HG02840 (cell line): ENCODE measurements at regions not wholly inside any gene's neighbourhood (a gene's known extent, or its start where the extent isn't known, plus 50 kb on each side); places are given as distances from the start of the nearest gene placed in this dataset.
"Not testable (repeated sequence)": the region's sequence is repeated elsewhere in the genome, so short reads cannot be mapped to it uniquely, and the experiment has no call there.

Experiments used
- ATAC-seq: cut with Tn5 transposase; IDR thresholded peaks from one replicate; pipeline ENCODE4 v1.9.1; 2021; ENCODE audit warnings: mild to moderate bottlenecking, moderate library complexity, moderate number of reproducible peaks; ENCODE audit not compliant: unreplicated experiment, low FRiP score

GRCh38 chr6:121678245-121678644 lies 242.8 kb downstream of the GJA1 start:
- ATAC-seq = no peak

GRCh38 chr6:121680058-121680457 lies 244.6 kb downstream of the GJA1 start:
- ATAC-seq = no peak

GRCh38 chr6:121682666-121683065 lies 247.2 kb downstream of the GJA1 start:
- no peak for ATAC-seq

- not testable (repeated sequence) for ATAC-seq
Measured at GRCh38 chr6:121685806-121686205, 250.4 kb downstream of the GJA1 start.

- ATAC-seq = no peak
Measured at GRCh38 chr6:121686611-121687023, 251.2 kb downstream of the GJA1 start.

GRCh38 chr6:121688974-121689373 lies 253.5 kb downstream of the GJA1 start:
- ATAC-seq = no peak

GRCh38 chr6:121691126-121691551 lies 255.7 kb downstream of the GJA1 start:
- no peak for ATAC-seq

GRCh38 chr6:121694389-121694788 lies 258.9 kb downstream of the GJA1 start:
- ATAC-seq = no peak

- ATAC-seq = no peak
Measured at GRCh38 chr6:121694801-121695251, 259.4 kb downstream of the GJA1 start.

GRCh38 chr6:121695329-121695728 lies 259.9 kb downstream of the GJA1 start:
- ATAC-seq = no peak

GRCh38 chr6:121697921-121698320 lies 262.5 kb downstream of the GJA1 start:
- no peak for ATAC-seq

- no peak for ATAC-seq
Measured at GRCh38 chr6:121698617-121699016, 263.2 kb downstream of the GJA1 start.

GRCh38 chr6:121703129-121703528 lies 267.7 kb downstream of the GJA1 start:
- not testable (repeated sequence) for ATAC-seq

- no peak for ATAC-seq
Measured at GRCh38 chr6:121711472-121711871, 276.0 kb downstream of the GJA1 start.

GRCh38 chr6:121717686-121718085 lies 282.2 kb downstream of the GJA1 start:
- no peak for ATAC-seq

GRCh38 chr6:121720867-121721266 lies 285.4 kb downstream of the GJA1 start:
- not testable (repeated sequence) for ATAC-seq

- ATAC-seq = no peak
Measured at GRCh38 chr6:121723623-121724022, 288.2 kb downstream of the GJA1 start.

GRCh38 chr6:121724576-121724975 lies 289.1 kb downstream of the GJA1 start:
- ATAC-seq = no peak

- ATAC-seq = no peak
Measured at GRCh38 chr6:121726596-121726995, 291.1 kb downstream of the GJA1 start.

- ATAC-seq = no peak
Measured at GRCh38 chr6:121730616-121731015, 295.2 kb downstream of the GJA1 start.

GRCh38 chr6:121731381-121731780 lies 295.9 kb downstream of the GJA1 start:
- ATAC-seq = no peak

GRCh38 chr6:121732641-121733040 lies 297.2 kb downstream of the GJA1 start:
- no peak for ATAC-seq

- ATAC-seq = no peak
Measured at GRCh38 chr6:121733234-121733633, 297.8 kb downstream of the GJA1 start.
